ENCODE measurements at regions not wholly inside any gene's neighbourhood (a gene's known extent, or its start where the extent isn't known, plus 50 kb on each side); places are given as distances from the start of the nearest gene placed in this dataset.

DNA sequence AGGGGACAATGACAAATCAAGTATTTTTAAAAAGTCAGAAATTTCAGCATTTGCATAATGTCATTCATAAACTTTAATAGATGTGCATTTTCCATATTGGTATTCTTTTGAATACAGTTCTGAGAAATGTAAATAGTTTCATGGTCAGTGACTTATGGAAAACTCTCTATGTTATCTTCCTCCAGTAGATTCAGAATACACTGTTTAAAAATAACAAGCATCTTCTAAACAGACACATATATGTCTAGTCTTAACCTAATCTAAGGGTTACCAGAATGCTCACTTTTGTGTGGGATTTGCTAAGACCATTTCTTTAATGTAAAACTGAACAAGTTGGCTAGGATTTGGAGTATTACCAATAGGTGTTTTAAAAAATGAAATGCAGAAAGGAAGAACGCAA is 119.8 kb upstream of the SGCG start:
- no peaks in the 10 kb centered on the region for H3K27me3 ChIP-seq (ENCODE audit: control insufficient read depth in 1 of 2, insufficient read depth in 2 of 2, low read length in 2 of 2)
- no peaks in the 10 kb centered on the region for H3K4me1 ChIP-seq (ENCODE audit: insufficient read depth, low read length)
- no peak overlapping the region for H3K27ac ChIP-seq (ENCODE audit: low read depth, low read length)
- no peak overlapping the region for H3K4me3 ChIP-seq (ENCODE audit: low read depth in 1 of 2, low read length in 2 of 2)
- H3K9ac ChIP-seq (ENCODE audit: low read length): no peak overlapping the region
- H3K9me3 ChIP-seq (ENCODE audit: low read length): no peaks in the 10 kb centered on the region
- no peaks in the 10 kb centered on the region for H3K36me3 ChIP-seq (ENCODE audit: insufficient read depth, low read length)

DNA sequence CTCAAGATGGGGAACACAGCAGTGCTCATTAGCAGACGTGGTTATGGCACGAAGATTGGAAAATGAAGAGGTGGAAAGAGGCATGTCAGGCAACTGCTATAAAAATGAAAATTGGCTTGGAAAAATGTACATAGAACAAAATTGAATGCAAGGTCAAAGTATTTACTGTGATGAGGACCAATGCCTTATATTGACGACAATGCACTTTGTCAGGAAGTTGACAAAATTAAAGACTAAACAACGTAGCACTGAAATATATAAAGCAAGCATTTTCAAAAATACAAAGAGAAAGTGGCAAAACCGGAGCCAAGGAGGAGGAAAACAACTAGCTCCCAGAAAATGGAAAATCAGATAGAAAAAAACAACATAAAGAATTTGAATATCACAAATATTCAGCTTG is 113.7 kb upstream of the SGCG start:
- Histone ChIP-seq H3K27ac (ENCODE audit: low read depth, low read length) (no peak overlapping the region), H3K4me3 (ENCODE audit: low read depth in 1 of 2, low read length in 2 of 2) (no peak overlapping the region), H3K9me3 (ENCODE audit: low read length) (no peaks in the 10 kb centered on the region), H3K36me3 (ENCODE audit: insufficient read depth, low read length) (no peaks in the 10 kb centered on the region), H3K27me3 (ENCODE audit: control insufficient read depth in 1 of 2, insufficient read depth in 2 of 2, low read length in 2 of 2) (no peaks in the 10 kb centered on the region), H3K9ac (ENCODE audit: low read length) (no peak overlapping the region), H3K4me1 (ENCODE audit: insufficient read depth, low read length) (no peaks in the 10 kb centered on the region)

DNA sequence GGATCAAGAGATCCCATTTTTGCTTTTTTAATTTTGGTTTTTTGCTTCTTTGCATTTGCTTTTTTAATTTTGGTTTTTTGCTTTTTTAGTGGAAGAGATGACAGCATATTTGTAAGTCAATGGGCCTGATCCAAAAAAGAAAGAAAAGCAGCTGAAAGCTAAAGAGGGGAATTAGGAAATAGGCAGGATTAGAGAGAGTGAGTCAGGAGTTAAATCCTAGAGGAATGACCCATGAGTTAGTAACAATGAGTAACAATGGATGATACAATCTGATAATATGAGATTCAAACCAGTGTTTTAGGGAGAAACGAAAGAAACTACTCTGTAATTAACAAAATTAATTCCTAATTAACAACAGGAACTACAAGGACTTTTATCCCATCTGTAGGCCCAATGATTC is 111.2 kb upstream of the SGCG start:
- H3K27ac ChIP-seq (ENCODE audit: low read depth, low read length): no peak overlapping the region
- H3K36me3 ChIP-seq (ENCODE audit: insufficient read depth, low read length): no peaks in the 10 kb centered on the region
- H3K27me3 ChIP-seq (ENCODE audit: control insufficient read depth in 1 of 2, insufficient read depth in 2 of 2, low read length in 2 of 2): no peaks in the 10 kb centered on the region
- H3K9ac ChIP-seq (ENCODE audit: low read length): no peak overlapping the region
- H3K4me3 ChIP-seq (ENCODE audit: low read depth in 1 of 2, low read length in 2 of 2): no peak overlapping the region
- H3K4me1 ChIP-seq (ENCODE audit: insufficient read depth, low read length): no peaks in the 10 kb centered on the region
- no peaks in the 10 kb centered on the region for H3K9me3 ChIP-seq (ENCODE audit: low read length)

DNA sequence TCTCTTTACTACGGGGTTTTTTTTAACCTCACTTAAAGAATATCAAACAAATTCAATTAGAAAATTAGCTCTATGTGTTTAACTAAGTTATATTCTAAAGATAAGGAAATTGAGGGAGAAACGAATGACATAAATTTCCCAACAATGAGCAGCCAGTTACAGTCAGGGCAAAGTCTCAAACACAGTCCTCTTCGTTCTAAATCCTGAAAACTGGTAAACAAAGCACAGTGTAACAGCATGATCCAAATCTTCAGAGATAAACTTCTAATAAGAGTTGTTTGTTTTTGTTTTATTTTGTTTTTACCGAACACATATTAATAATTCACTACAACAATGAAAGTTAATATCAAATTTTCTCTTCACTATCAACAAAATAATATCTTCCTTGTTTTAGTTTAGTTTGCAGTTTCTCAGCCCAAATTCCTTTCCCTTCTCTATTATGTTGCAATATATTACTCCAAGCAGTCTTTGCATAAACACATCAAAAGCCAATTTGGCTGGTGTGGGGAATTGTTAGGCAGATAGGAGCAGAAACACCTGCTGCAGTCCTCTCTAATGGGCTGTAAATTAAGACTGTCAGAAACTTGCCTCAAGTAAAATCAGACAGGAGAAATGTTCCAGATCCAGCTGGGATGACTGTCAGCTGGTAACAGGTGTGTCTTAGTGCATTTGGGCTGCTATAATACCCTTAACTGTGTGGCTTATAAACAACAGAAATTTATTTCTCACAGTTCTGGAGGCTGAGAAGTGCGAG is 106.5 kb upstream of the SGCG start:
- Histone ChIP-seq H3K9me3 (ENCODE audit: low read length) (no peaks in the 10 kb centered on the region), H3K9ac (ENCODE audit: low read length) (no peak overlapping the region), H3K27ac (ENCODE audit: low read depth, low read length) (no peak overlapping the region), H3K27me3 (ENCODE audit: control insufficient read depth in 1 of 2, insufficient read depth in 2 of 2, low read length in 2 of 2) (no peaks in the 10 kb centered on the region), H3K36me3 (ENCODE audit: insufficient read depth, low read length) (no peaks in the 10 kb centered on the region), H3K4me3 (ENCODE audit: low read depth in 1 of 2, low read length in 2 of 2) (no peak overlapping the region), H3K4me1 (ENCODE audit: insufficient read depth, low read length) (no peaks in the 10 kb centered on the region)

DNA sequence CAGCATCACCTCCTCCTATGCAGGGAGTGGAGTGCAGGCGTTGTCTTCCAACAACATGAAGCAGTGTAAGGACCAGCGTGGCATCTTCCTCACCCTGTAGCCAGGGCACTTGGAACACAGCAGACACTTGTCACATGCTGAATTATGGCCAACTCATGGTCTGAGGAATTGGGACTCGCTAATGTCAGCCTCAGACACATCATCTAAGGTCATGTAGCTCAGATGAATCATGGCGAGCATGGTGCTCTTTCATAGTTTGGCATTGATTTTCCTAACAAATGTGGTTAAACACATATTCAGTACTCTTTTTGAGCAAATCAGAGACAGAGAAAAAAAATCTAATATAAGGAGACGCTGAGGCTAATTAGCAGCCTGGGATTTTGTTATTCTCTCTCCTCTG is 99.6 kb upstream of the SGCG start:
- no peaks in the 10 kb centered on the region for H3K36me3 ChIP-seq (ENCODE audit: insufficient read depth, low read length)
- H3K4me1 ChIP-seq (ENCODE audit: insufficient read depth, low read length): no peaks in the 10 kb centered on the region
- no peaks in the 10 kb centered on the region for H3K27me3 ChIP-seq (ENCODE audit: control insufficient read depth in 1 of 2, insufficient read depth in 2 of 2, low read length in 2 of 2)

DNA sequence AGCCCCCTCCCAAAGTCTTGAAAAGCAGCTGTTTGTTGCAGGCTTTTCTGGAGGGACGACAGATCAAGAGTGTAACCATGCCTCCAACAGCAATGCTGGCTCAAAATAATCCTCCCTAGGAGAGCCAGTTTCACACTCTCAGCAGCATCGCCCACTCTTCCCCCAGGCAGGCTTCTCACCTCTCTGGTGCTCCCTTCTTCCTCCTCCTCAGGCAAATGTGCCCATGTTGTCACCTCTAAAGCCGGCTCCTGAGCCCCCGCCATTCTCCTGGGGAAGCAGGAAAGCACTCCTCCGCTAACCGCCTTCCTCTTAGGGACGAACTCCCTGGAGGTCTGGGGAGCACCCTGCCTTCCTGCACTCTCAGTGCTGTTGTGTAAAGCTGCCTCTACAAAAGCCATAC is 98.9 kb upstream of the SGCG start:
- Histone ChIP-seq H3K9ac (ENCODE audit: low read length) (no peak overlapping the region), H3K36me3 (ENCODE audit: insufficient read depth, low read length) (no peaks in the 10 kb centered on the region), H3K9me3 (ENCODE audit: low read length) (no peaks in the 10 kb centered on the region), H3K4me3 (ENCODE audit: low read depth in 1 of 2, low read length in 2 of 2) (no peak overlapping the region), H3K27me3 (ENCODE audit: control insufficient read depth in 1 of 2, insufficient read depth in 2 of 2, low read length in 2 of 2) (no peaks in the 10 kb centered on the region), H3K4me1 (ENCODE audit: insufficient read depth, low read length) (no peaks in the 10 kb centered on the region), H3K27ac (ENCODE audit: low read depth, low read length) (no peak overlapping the region)

More for the DNA sequence above, 99.6 kb upstream of the SGCG start:
- H3K4me3 ChIP-seq (ENCODE audit: low read depth in 1 of 2, low read length in 2 of 2): no peak overlapping the region
- H3K27ac ChIP-seq (ENCODE audit: low read depth, low read length): no peak overlapping the region
- no peak overlapping the region for H3K9ac ChIP-seq (ENCODE audit: low read length)
- no peaks in the 10 kb centered on the region for H3K9me3 ChIP-seq (ENCODE audit: low read length)

DNA sequence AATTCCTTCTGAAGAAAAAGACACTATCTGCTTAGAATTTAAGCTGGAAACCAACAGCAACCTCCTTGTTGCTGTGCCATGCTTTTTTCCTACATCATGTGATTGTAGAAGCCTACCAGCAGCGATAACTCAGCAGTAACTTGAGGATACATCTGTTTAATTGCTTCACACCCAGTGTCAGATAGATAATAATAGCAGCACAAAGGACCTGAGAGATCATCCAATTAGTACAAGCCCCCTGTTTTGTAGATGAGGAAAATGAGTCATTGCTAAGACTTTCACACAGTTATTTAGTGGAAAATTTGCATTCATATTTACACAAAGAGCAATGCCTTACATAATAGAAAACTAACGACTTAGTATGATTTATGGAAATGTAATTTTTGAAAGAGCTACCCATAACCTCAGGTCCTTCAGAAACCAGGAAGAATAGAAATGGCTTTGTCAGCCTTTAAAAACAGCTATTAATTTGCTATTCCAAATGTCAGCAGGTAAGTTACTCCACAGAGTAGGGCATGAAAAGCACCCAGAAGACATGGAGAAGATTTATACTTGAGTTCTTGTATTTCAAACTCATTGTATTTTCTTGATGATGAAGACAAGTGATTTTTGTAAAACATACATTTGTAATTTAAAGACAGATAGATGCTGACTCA is 93.7 kb upstream of the SGCG start:
- no peaks in the 10 kb centered on the region for H3K36me3 ChIP-seq (ENCODE audit: insufficient read depth, low read length)
- H3K27me3 ChIP-seq (ENCODE audit: control insufficient read depth in 1 of 2, insufficient read depth in 2 of 2, low read length in 2 of 2): no peaks in the 10 kb centered on the region
- H3K9ac ChIP-seq (ENCODE audit: low read length): no peak overlapping the region
- H3K4me3 ChIP-seq (ENCODE audit: low read depth in 1 of 2, low read length in 2 of 2): no peak overlapping the region
- no peaks in the 10 kb centered on the region for H3K9me3 ChIP-seq (ENCODE audit: low read length)
- no peak overlapping the region for H3K27ac ChIP-seq (ENCODE audit: low read depth, low read length)
- no peaks in the 10 kb centered on the region for H3K4me1 ChIP-seq (ENCODE audit: insufficient read depth, low read length)

DNA sequence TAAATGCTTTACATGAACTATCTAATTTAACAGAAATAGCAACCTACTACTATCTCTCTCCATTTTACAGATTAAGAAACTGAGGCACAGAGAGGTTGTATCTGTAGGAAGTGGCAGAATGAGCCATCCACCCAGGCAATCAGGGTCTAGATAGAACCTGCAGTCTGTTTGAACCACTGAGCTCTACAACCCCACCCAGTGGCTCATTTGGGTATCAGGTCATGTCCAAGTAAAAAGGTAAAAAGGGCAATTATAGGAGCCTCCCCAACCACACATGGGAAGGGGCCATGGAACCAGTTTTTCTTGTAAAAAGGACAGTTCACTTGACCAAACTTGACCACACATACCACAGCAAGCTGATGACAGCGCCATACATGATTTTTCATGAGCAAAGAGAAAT is 92.9 kb upstream of the SGCG start:
- H3K36me3 ChIP-seq (ENCODE audit: insufficient read depth, low read length): no peaks in the 10 kb centered on the region
- no peaks in the 10 kb centered on the region for H3K9me3 ChIP-seq (ENCODE audit: low read length)
- no peak overlapping the region for H3K27ac ChIP-seq (ENCODE audit: low read depth, low read length)
- H3K4me1 ChIP-seq (ENCODE audit: insufficient read depth, low read length): no peaks in the 10 kb centered on the region
- no peak overlapping the region for H3K9ac ChIP-seq (ENCODE audit: low read length)
- H3K27me3 ChIP-seq (ENCODE audit: control insufficient read depth in 1 of 2, insufficient read depth in 2 of 2, low read length in 2 of 2): no peaks in the 10 kb centered on the region
- H3K4me3 ChIP-seq (ENCODE audit: low read depth in 1 of 2, low read length in 2 of 2): no peak overlapping the region

DNA sequence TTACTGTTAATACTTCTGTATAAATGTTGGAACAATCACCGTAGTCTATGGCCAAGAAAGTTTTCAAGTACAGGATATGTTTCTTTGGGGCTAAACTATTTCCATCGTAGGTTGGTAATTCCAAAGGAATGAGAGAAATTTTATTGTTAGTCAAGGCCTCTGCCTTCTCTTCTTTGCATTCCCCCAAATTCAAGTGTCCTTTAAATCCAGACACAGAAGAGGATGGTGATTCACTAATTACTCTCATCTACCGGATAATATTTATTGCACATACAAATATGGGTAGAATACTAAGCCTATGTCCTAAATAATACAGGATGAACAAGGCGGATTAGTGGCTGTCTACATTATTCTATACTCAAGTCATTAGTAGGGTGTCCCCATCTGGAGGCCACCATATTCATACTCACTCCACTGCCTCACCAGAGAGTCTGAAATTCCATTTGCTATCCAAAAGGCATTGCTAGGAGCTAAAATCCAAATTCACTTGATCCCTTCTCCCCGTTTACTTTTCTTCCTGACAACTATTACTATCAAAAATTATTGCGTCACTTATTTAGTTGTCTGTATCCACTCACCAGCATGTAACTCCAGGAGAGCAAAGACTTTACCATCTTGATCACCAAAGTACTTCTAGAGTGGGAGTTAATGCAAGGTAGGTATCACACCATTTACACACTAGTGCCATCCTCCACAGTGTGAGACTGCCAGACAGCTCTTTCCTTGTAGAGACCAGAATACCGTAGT is 82.4 kb upstream of the SGCG start:
- Histone ChIP-seq H3K9me3 (ENCODE audit: low read length) (no peaks in the 10 kb centered on the region), H3K27ac (ENCODE audit: low read depth, low read length) (no peak overlapping the region), H3K36me3 (ENCODE audit: insufficient read depth, low read length) (no peaks in the 10 kb centered on the region), H3K4me1 (ENCODE audit: insufficient read depth, low read length) (no peaks in the 10 kb centered on the region), H3K9ac (ENCODE audit: low read length) (no peak overlapping the region), H3K4me3 (ENCODE audit: low read depth in 1 of 2, low read length in 2 of 2) (no peak overlapping the region), H3K27me3 (ENCODE audit: control insufficient read depth in 1 of 2, insufficient read depth in 2 of 2, low read length in 2 of 2) (no peaks in the 10 kb centered on the region)

DNA sequence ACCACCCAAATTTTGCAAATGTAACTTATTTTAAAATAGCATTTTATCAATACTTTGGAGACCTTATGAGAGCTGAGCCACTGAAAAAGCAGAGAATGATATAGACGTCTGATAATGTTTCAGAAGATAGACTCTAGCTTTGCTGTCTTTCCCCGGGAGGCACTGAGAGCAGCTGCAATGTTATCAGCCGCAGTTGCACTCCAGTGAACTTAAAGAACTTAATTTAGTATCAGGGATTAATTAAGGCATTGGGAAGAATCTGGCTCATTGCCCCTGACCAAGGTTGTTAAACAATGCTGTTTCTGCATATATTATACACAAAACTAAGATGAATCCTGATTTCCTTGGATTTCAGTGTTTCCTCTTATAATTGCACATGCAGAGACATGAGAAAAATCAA is 75.7 kb upstream of the SGCG start:
- no peak overlapping the region for H3K27ac ChIP-seq (ENCODE audit: low read depth, low read length)
- no peaks in the 10 kb centered on the region for H3K9me3 ChIP-seq (ENCODE audit: low read length)
- no peaks in the 10 kb centered on the region for H3K36me3 ChIP-seq (ENCODE audit: insufficient read depth, low read length)
- H3K27me3 ChIP-seq (ENCODE audit: control insufficient read depth in 1 of 2, insufficient read depth in 2 of 2, low read length in 2 of 2): no peaks in the 10 kb centered on the region
- no peak overlapping the region for H3K4me3 ChIP-seq (ENCODE audit: low read depth in 1 of 2, low read length in 2 of 2)
- no peak overlapping the region for H3K9ac ChIP-seq (ENCODE audit: low read length)
- no peaks in the 10 kb centered on the region for H3K4me1 ChIP-seq (ENCODE audit: insufficient read depth, low read length)

DNA sequence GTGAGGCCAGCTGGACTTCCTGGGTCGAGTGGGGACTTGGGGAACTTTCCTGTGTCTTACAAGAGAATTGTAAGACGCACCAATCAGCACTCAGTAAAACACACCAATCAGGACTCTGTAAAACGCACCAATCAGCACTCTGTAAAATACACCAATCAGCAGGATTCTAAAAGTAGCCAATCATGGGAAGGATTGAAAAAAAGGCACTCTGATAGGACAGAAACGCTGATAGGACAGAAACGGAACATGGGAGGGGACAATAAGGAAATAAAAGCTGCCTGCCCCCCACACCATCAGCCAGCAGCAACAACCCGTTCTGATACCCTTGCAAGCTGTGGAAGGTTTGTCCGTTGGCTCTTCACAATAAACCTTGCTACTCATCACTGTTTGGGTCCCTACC is 73.1 kb upstream of the SGCG start:
- no peak overlapping the region for H3K27ac ChIP-seq (ENCODE audit: low read depth, low read length)
- H3K36me3 ChIP-seq (ENCODE audit: insufficient read depth, low read length): no peaks in the 10 kb centered on the region
- H3K9me3 ChIP-seq (ENCODE audit: low read length): no peaks in the 10 kb centered on the region
- H3K27me3 ChIP-seq (ENCODE audit: control insufficient read depth in 1 of 2, insufficient read depth in 2 of 2, low read length in 2 of 2): no peaks in the 10 kb centered on the region
- H3K4me1 ChIP-seq (ENCODE audit: insufficient read depth, low read length): no peaks in the 10 kb centered on the region
- H3K4me3 ChIP-seq (ENCODE audit: low read depth in 1 of 2, low read length in 2 of 2): no peak overlapping the region
- no peak overlapping the region for H3K9ac ChIP-seq (ENCODE audit: low read length)

All from muscle layer of colon (tissue), 2 donors.